ENCODE measurements at regions not wholly inside any gene's neighbourhood (a gene's known extent, or its start where the extent isn't known, plus 50 kb on each side); places are given as distances from the start of the nearest gene placed in this dataset.

- TF ChIP-seq, protein P1, sequence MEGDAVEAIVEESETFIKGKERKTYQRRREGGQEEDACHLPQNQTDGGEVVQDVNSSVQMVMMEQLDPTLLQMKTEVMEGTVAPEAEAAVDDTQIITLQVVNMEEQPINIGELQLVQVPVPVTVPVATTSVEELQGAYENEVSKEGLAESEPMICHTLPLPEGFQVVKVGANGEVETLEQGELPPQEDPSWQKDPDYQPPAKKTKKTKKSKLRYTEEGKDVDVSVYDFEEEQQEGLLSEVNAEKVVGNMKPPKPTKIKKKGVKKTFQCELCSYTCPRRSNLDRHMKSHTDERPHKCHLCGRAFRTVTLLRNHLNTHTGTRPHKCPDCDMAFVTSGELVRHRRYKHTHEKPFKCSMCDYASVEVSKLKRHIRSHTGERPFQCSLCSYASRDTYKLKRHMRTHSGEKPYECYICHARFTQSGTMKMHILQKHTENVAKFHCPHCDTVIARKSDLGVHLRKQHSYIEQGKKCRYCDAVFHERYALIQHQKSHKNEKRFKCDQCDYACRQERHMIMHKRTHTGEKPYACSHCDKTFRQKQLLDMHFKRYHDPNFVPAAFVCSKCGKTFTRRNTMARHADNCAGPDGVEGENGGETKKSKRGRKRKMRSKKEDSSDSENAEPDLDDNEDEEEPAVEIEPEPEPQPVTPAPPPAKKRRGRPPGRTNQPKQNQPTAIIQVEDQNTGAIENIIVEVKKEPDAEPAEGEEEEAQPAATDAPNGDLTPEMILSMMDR (IDR thresholded peaks at IDR 0.05), result no peak
- no peak for TF ChIP-seq POLR2A (IDR thresholded peaks at IDR 0.05)
These were observed 127.1 kb upstream of the ITGA1 start for GRCh38 chr5:52660621-52661020.

All from uterus (tissue), 2 donors.